Islet precursor cell (in vitro differentiated cells): ENCODE measurements at regions not wholly inside any gene's neighbourhood (a gene's known extent, or its start where the extent isn't known, plus 50 kb on each side); places are given as distances from the start of the nearest gene placed in this dataset.
"Not testable (repeated sequence)": the region's sequence is repeated elsewhere in the genome, so short reads cannot be mapped to it uniquely, and the experiment has no call there.

ENCODE experiments used
- DNase-seq: peaks from one replicate; pipeline ENCODE4 v3.0.0-alpha.2; 2018

- no peak for DNase-seq
Measured at GRCh38 chr13:80740071-80740470, 399.1 kb upstream of the SPRY2 start.

DNA sequence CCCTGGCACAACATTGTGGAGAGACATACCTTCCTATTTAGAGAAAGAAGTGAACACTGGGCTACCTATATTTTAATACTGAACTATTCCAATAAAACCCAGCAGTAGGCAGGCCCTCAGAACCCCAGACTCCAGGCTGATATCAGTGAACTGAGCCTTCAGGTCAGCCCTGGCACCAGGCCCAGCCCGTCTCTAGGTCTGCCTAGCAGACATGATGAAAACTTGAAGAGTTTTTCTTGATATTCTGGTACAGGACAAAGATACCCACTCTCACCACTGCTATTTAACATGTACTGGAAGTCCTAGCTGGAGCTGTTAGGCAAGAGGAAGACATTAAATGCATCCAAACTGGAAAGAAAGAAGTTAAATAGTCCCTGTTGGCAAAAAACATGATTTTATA is 396.6 kb upstream of the SPRY2 start:
- DNase-seq: no peak

DNA sequence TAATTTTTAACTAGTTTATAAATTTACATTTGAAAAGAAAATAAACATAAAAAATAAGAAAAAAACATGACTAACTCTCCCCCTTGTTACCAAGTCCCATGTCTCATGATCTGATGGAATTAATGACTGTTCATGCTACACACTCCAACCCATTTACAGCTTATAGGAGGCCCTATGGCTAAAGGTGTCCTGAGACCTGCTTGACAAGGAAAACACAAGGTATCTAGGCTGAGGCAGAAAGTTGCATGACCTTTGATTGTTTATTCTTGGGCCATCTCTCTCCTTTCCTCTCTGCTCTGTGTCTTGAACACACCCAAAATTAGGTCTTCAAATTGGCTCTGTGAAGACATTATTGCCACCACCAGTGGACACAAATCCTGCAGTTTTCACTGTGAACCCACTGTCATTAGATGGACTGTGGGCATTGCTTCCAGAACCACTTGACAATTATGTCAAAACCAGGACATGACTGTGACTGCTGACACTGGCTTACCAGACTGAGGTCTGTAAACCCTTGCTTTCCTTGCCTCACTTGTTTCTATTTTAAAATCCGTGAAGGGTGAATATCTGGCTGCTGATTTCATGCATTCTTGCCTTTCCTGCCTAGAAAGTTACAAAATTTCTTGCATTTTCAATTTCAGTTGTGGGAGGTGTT is 386.5 kb upstream of the SPRY2 start:
- DNase-seq: no peak

- DNase-seq: no peak
Measured at GRCh38 chr13:80726868-80727267, 385.9 kb upstream of the SPRY2 start.

- no peak for DNase-seq
Measured at GRCh38 chr13:80721689-80722088, 380.8 kb upstream of the SPRY2 start.

- DNase-seq: no peak
Measured at GRCh38 chr13:80718970-80719369, 378.0 kb upstream of the SPRY2 start.

- no peak for DNase-seq
Measured at GRCh38 chr13:80717776-80718175, 376.9 kb upstream of the SPRY2 start.

DNA sequence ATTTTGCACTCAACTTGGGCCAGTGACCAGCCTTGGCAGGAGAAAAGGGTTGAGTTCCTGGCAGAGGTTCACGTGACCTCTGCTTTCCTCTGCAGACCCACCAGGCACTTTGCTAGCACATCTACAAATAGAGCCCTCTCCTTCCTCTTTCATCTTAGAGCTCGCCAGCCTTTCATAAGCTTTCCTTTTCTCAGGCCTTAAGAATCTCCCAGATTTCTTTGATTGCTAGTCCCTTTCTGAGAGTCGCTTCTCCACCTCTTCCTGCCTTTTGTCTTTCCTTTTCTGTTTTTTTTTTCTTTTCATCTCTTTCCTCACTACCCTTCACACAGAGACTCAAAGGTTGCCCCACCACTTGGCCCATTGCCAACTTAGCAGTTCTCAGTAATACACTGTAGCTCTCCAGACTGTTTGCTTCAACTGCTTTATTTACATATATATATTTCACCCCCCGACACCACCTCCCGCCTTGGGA is 375.7 kb upstream of the SPRY2 start:
- DNase-seq: no peak

DNA sequence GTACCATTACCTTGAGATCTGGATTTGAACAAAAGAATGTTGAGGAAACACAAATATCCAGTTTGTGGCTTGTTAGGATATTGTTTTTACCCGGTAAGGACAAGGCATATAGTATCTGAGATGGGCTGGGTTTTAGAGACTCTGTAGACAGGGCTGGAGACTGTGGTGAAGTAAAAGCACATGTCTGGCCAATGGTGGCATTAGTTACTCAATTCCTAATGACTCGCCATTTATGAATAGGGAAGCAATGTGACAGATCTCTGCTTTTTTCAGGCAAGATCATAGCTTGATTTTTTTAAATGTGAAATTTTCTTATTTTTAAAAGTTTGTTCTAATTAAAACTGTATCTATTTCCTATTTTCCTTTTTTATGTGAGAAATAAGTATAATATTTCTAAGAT is 371.1 kb upstream of the SPRY2 start:
- no peak for DNase-seq

GRCh38 chr13:80708791-80709190 is 367.9 kb upstream of the SPRY2 start:
- DNase-seq: no peak

DNA sequence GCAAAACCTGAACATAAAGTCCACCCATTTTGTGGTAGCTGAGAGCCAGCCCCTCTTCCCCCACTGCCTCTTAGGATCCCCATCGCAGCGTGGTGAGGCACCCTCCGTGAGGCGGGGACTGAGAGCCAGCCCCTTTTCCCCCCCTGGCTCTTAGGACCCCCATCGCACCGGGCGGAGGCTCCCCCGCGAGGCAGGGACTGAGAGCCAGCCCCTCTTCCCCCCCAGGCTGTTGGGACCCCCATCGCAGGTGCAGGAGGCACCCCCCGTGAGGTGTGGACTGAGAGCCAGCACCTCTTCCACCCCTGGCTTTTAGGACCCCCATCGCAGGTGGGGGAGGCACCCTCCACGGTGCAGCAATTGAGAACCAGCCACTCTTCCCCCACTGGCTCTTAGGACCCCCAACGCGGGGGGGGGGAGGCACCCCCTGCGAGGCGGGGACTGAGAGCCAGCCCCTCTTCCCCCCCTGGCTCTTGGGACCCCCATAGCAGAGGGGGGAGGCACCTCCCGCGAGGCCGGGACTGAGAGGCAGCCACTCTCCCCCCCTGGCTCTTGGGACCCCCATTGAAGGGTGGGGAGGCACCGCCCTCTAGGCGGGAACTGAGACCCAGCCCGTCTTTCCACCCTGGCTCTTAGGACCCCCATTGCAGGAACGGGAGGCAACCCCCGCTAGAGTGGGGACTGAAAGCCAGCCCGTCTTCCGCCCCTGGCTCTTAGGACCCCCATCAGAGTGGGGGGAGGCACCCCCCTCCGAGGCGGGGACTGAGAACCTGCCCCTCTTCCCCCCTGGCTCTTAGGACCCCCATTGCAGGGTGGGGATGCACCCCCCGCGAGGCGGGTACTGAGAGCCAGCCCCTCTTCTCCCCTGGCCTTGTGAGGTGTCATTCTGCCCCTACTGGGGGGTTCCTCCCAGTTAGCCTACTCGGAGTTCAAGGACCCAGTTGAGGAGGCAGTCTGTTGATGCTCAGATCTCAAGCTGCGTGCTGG is 366.4 kb upstream of the SPRY2 start:
- no peak for DNase-seq

DNA sequence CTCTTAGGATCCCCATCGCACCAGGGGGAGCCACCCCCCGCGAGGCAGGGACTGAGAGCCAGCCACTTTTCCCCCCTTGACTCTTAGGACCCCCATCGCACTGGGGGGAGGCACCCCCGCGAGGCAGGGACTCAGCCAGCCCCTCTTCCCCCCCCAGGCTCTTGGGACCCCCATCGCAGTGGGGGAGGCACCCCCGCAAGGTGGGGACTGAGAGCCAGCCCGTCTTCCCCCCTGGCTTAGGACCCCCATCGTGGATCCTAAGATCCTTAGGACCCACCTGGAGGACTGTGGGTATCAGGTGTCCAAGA is 365.2 kb upstream of the SPRY2 start:
- DNase-seq: no peak

DNA sequence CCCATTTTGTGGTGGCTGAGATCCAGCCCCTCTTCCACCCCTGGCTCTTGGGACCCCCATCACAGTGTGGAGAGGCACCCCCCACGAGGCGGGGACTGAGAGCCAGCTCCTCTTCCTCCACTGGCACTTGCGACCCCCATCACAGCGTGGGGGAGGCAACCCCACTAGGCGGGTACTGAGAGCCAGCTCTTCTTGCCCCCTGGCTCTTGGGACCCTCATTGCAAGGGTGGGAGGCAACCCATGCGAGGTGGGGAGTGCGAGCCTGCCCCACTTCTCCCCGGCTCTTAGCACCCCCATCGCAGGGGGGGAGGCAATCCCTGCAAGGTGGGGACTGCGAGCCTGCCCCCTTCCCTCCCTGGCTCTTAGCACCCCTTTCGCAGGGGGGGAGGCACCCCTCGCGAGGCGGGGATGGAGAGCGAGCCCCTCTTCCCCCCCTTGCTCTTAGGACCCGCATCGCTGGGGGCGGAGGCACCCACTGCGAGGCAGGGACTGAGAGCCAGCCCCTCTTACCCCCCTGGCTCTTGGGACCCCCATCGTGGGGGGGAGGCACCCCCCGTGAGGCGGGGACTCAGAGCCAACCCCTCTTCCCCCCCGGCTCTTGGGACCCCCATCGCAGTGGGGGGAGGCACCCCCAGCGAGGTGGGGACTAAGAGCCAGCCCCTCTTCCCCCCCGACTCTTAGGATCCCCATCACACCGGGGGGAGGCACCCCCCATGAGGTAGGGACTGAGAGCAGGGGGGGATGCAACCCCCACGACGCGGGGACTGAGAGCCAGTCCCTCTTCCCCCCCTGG is 364.6 kb upstream of the SPRY2 start:
- no peak for DNase-seq

DNA sequence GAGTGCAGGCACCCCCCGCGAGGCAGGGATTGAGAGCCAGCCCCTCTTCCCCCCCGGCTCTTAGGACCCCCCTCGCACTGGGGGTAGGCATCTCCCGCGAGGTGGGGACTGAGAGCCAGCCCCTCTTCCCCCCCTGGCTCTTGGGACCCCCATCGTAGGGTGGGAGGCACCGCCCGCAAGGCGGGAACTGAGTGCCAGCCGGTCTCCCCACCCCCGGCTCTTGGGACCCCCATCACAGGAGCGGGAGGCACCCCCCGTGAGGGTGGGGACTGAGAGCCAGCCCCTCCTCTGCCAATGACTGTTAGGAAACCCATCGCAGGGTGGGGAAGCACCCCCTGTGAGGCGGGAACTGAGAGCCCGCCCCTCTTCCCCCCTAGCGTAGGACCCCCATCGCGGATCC is 363.4 kb upstream of the SPRY2 start:
- no peak for DNase-seq

DNA sequence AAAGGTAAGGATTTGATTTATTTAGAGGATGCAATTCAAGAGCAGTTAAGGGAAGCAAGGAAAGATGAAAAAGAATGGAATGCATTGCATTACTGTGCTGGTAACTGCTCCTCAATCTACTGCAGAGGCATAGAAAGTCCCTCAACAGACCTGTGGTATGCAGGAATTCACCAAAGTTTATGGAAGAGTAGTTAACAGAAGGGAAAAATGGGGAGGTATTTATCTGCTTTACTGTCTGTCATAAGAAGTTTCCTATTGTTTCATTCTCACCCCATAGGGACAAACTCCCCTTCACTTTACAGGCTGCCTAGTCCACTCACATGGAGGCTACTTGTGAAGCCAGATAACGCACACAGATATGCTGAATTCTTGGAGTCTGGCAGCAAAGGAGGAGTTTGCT is 354.9 kb upstream of the SPRY2 start:
- DNase-seq: no peak

DNA sequence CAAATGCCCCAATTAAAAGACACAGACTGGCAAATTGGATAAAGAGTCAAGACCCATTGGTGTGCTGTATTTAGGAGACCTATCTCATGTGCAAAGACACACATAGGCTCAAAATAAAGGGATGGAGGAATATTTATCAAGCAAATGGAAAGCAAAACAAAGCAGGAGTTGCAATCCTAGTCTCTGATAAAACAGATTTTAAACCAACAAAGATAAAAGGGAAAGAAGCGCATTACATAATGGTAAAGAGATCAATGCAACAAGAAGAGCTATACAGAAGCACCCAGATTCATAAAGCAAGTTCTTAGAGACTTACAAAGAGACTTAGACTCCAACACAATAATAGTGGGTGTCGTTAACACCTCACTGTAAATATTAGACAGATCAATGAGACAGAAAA is 350.9 kb upstream of the SPRY2 start:
- not testable (repeated sequence) for DNase-seq

DNA sequence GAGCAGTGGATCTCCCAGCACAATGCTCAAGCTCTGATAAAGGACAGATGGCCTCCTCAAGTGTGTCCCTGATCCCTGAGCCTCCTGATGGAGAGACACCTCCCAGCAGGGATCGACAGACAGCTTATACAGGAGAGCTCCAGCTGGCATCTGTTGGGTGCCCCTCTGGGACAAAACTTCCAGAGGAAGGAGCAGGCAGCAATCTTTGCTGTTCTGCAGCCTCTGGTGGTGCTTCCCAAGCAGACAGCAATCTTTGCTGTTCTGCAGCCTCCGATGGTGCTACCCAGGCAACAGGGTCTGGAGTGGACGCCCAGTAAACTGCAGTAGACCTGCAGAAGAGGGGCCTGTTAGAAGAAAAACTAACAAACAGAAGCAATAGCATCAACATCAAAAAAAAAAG is 349.3 kb upstream of the SPRY2 start:
- DNase-seq: no peak

GRCh38 chr13:80688593-80688992 is 347.7 kb upstream of the SPRY2 start:
- DNase-seq: no peak

DNA sequence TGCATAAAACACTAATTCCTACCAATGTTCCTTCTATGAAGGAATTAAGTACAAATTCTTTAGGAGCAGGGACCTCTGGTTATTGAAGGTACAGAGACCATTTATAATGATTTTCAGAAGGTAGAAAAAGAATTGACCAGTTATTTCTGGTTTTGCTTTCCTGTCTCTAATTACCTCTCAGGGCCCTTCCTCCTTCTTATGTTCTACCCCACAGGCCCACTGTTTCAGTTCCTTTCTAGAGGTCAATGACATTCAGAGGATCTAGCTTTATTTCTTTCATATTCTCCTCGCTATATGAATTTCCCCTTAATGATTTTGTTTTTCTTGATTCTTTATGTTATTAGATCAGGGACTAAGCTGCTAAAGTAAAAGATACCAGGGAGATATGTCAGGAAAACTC is 345.0 kb upstream of the SPRY2 start:
- no peak for DNase-seq

GRCh38 chr13:80684217-80684991 is 343.5 kb upstream of the SPRY2 start:
- no peak for DNase-seq

- DNase-seq: no peak
Measured at GRCh38 chr13:80680786-80681366, 339.9 kb upstream of the SPRY2 start.

GRCh38 chr13:80679423-80679822 is 338.5 kb upstream of the SPRY2 start:
- no peak for DNase-seq
